Activated naive CD8-positive, alpha-beta T cell treated with anti-CD3 and anti-CD28 coated beads, Interleukin-2, amount 50 U/mL, for 24 hours (primary cell): ENCODE measurements at regions not wholly inside any gene's neighbourhood (a gene's known extent, or its start where the extent isn't known, plus 50 kb on each side); places are given as distances from the start of the nearest gene placed in this dataset.

ENCODE experiments used
- ATAC-seq: fragments of 150-1000 bp; cut with Tn5 transposase; one replicate; pipeline ENCODE4 v1.10.0; 2021
- DNase-seq: peaks from one replicate; pipeline ENCODE4 v3.0.0; 2021
- H3K27ac Mint-ChIP-seq: one replicate; pipeline ENCODE4 v1.8.0; 2021; ENCODE audit warnings: mild to moderate bottlenecking, mixed read lengths
- H3K27me3 Mint-ChIP-seq: one replicate; pipeline ENCODE4 v1.8.0; 2021; ENCODE audit warnings: mixed read lengths
- H3K36me3 Mint-ChIP-seq: one replicate; pipeline ENCODE4 v1.8.0; 2021; ENCODE audit warnings: low read depth, mixed read lengths
- H3K4me1 Mint-ChIP-seq: one replicate; pipeline ENCODE4 v1.8.0; 2021; ENCODE audit warnings: mixed read lengths
- H3K4me3 Mint-ChIP-seq: one replicate; pipeline ENCODE4 v1.8.0; 2021; ENCODE audit warnings: mild to moderate bottlenecking, moderate library complexity, mixed read lengths
- H3K9me3 Mint-ChIP-seq: one replicate; pipeline ENCODE4 v1.8.0; 2021; ENCODE audit warnings: mixed read lengths

DNA sequence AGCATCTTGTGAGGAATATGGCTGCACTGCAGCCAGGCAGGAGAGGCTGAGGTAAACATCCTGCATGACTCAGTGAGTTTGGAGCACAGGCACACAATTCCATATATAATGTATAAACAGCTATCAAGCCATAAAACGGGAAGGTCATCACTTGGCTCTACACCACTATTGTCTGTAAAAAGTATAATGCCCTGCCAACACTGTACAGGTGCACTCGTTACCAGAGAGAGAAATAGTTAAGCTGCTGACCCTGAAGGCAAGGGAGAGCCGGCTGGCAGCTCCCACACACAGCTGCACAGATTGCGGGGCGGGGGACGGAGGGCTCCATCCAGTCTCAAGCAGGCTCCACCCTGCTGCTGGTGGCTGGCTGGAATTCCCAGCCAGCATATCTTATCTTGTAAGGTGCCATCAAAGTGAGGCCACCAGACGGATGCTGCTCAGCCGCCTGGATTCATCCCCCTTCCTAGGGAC, 668.1 kb downstream of the SLITRK5 start:
- H3K4me1 Mint-ChIP-seq: no peaks in the 10 kb centered on the region
- H3K4me3 Mint-ChIP-seq: no peak overlapping the region
- peaks cover 20% of the 10 kb centered on the region for H3K9me3 Mint-ChIP-seq
- H3K27me3 Mint-ChIP-seq: no peaks in the 10 kb centered on the region
- no peaks in the 10 kb centered on the region for H3K36me3 Mint-ChIP-seq
- no peak overlapping the region for H3K27ac Mint-ChIP-seq
- no peak for ATAC-seq
- DNase-seq: no peak

DNA sequence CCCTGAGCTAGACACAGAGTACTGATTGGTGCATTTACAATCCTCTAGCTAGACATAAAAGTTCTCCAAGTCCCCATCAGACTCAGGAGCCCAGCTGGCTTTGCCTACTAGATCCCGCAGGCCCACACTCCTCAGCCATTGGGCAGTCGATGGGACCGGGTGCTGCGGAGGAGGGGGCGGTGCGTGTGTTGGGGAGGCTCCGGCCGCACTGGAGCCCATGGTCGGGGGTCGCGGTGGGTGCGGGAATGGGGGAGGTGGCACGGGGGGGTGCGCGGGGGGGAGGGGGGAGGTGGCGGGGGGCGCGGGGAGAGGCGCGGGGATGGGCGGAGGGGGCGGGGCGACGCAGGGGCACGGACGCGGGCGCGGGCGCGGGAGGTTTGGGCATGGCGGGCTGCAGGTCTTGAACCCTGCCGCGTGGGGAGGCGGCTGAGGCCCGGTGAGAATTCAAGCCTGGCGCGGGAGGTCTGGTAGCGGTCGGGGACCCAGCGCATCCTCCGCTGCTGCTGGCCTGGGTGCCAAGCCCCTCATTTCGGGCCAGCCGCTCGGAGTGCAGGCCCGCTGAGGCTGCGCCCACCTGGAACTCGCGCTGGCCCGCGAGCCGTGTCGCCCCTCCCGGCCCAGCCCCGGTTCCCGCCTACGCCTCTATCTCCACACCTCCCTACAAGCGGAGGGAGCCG, 674.1 kb downstream of the SLITRK5 start:
- ATAC-seq (no peak), DNase-seq (no peak)
- H3K4me3 Mint-ChIP-seq: no peak overlapping the region
- no peaks in the 10 kb centered on the region for H3K36me3 Mint-ChIP-seq
- H3K9me3 Mint-ChIP-seq: peaks cover 19% of the 10 kb centered on the region
- H3K27me3 Mint-ChIP-seq: no peaks in the 10 kb centered on the region
- no peak overlapping the region for H3K27ac Mint-ChIP-seq
- no peaks in the 10 kb centered on the region for H3K4me1 Mint-ChIP-seq

DNA sequence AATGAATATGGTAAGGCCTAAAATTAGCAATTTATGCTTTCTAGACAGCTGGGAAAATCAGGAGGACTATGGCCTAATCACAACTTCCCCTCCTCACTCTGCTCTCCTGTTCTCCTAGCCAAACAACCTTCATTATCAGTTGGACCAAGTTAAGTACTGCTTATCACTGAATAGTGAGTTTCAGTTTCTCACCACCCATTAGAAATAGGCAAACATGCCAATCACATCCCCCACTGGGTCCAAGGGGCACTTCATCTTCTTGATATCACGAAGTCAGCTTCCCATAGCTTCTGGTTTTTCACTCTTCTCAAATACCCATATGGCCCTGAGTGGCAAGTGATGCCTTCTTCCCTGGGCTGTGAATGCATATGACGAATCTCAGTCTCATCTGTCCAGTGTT, 689.6 kb downstream of the SLITRK5 start:
- Mint-ChIP-seq H3K4me3 (no peak overlapping the region), H3K36me3 (no peaks in the 10 kb centered on the region), H3K9me3 (peaks cover 8% of the 10 kb centered on the region), H3K27ac (no peak overlapping the region), H3K4me1 (no peaks in the 10 kb centered on the region), H3K27me3 (no peaks in the 10 kb centered on the region)
- ATAC-seq (no peak), DNase-seq (no peak)

DNA sequence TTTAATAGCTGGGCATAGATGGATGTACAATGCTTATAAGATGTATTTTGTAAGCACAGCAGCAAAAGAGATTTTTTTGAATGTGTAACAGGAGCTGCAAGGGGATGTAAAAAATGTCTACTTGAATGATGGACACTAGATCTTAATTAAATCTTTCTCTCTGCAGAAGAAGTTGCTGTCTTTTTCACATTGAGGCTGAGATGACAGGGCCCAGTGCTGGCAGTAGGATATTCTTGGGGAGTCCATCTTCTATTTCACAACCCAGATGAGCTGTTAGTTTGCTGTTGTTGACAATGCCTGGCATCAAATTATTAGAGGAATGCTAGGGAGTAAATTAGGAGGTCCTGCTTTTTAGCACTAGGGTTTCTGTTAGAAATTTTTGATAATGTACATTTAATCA, 698.7 kb downstream of the SLITRK5 start:
- no peak overlapping the region for H3K27ac Mint-ChIP-seq
- no peak overlapping the region for H3K4me3 Mint-ChIP-seq
- no peaks in the 10 kb centered on the region for H3K4me1 Mint-ChIP-seq
- no peaks in the 10 kb centered on the region for H3K27me3 Mint-ChIP-seq
- no peaks in the 10 kb centered on the region for H3K9me3 Mint-ChIP-seq
- H3K36me3 Mint-ChIP-seq: no peaks in the 10 kb centered on the region
- DNase-seq: no peak
- ATAC-seq: no peak

DNA sequence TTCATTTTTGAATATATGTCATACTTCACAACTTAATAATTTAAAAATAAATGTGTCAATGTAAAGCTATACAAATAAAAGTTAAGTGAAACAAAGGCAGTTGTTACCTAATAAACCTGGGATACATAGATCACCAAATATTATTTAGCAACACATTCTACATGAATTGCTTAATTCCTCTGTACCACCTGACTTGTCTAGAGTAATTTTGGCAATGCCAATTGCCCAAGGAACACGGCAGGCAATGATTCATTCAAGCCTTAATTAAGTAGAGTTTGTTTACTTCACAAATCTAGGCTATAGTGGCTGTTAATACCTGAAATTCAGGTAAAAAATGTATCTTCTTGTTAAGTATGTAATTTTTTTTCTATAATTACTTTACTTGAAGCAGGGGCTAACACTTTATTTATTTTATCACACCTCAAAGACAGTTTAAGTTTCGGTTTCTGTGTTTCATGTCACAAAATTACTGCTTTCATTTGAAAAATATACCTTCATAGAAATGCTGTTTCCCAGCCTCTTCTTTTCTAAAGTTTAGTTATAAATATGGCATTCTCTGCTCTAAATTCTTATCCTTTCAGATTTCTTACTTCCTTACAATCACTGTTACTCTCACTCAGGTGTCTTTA, 705.7 kb downstream of the SLITRK5 start:
- Mint-ChIP-seq H3K9me3 (no peaks in the 10 kb centered on the region), H3K27ac (no peak overlapping the region), H3K36me3 (no peaks in the 10 kb centered on the region), H3K27me3 (no peaks in the 10 kb centered on the region), H3K4me1 (no peaks in the 10 kb centered on the region), H3K4me3 (no peak overlapping the region)
- ATAC-seq (no peak), DNase-seq (no peak)

DNA sequence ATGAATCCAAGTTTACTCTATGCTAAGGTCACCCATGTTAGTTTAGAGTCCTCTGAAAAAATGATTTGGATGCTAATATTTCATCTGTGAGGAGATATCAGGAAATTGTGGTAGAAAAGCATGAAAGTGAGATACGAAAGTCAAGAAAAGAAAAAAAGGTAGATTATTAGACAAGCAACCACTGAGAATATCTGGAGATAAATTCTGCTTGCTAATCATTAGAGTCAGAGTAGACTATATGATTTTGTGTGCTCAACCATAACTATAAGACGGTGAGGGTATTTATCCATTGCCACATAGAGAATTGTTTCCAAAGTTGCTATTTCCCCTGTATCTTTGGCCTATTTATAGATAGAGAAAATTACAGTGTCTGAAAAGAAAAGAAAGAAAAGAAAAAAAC, 706.7 kb downstream of the SLITRK5 start:
- H3K27me3 Mint-ChIP-seq: no peaks in the 10 kb centered on the region
- H3K27ac Mint-ChIP-seq: no peak overlapping the region
- H3K4me3 Mint-ChIP-seq: no peak overlapping the region
- DNase-seq (no peak), ATAC-seq (no peak)
- H3K4me1 Mint-ChIP-seq: no peaks in the 10 kb centered on the region
- H3K36me3 Mint-ChIP-seq: no peaks in the 10 kb centered on the region
- H3K9me3 Mint-ChIP-seq: no peaks in the 10 kb centered on the region

DNA sequence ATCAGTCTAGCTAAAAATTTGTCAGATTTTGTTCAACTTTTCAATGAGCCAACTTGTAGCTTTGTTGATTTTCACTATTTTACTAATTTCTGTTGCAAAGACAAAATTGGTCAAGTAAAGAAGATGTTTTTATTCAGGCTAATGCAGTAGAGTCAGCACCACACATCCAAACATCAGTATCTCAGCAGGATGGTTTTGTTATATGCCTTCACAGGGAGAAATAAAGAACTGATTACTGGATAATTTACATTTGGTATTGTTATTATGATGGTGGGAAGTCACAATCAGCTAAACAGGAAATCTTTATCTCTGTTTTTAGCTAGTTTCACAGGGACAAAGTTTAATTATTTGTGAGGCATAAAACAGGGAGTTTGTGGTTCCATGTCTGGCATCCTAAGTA, 713.4 kb downstream of the SLITRK5 start:
- ATAC-seq (no peak), DNase-seq (no peak)
- no peak overlapping the region for H3K4me3 Mint-ChIP-seq
- H3K9me3 Mint-ChIP-seq: peaks cover 24% of the 10 kb centered on the region
- no peaks in the 10 kb centered on the region for H3K27me3 Mint-ChIP-seq
- no peaks in the 10 kb centered on the region for H3K4me1 Mint-ChIP-seq
- no peak overlapping the region for H3K27ac Mint-ChIP-seq
- H3K36me3 Mint-ChIP-seq: no peaks in the 10 kb centered on the region

DNA sequence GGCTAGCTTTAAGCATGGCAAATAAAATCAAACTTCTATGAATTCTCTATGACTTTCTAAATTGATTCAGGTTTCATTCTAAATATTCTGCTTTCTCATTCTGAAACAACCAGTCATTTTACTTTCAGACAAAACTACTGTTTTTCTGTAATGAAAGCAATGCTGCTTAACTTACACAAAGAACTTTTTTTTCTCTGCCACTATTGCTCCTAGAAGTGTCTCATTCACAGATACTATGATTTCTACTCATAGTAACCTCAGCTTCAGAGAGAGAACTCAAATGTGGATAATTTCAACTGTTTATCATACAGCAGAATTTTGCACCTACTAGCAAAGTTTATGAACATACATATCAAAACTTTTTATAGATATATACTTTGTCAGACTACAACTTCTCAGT, 724.6 kb downstream of the SLITRK5 start:
- H3K4me3 Mint-ChIP-seq: no peak overlapping the region
- no peaks in the 10 kb centered on the region for H3K4me1 Mint-ChIP-seq
- peaks cover 4% of the 10 kb centered on the region for H3K9me3 Mint-ChIP-seq
- ATAC-seq (no peak), DNase-seq (no peak)
- H3K36me3 Mint-ChIP-seq: no peaks in the 10 kb centered on the region
- no peaks in the 10 kb centered on the region for H3K27me3 Mint-ChIP-seq
- H3K27ac Mint-ChIP-seq: no peak overlapping the region

DNA sequence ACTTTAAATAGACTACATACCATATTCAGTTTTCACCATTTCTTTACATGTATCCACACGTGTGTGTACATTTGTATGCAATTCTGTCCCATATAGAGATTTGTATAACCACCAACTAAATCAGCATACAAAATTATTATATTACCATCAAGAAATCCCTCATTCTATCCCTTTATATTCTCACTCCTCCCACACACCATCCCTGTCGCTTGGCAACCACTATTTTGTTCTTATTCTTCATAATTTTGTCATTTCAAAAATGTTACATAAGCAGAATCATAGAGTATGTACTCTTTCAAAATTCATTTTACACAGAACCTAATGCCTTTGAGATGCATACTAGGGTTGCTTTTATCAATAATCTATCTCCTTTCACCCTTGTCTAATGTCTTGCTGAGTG, 740.5 kb downstream of the SLITRK5 start:
- ATAC-seq: no peak
- H3K9me3 Mint-ChIP-seq: peaks cover 15% of the 10 kb centered on the region
- H3K36me3 Mint-ChIP-seq: no peaks in the 10 kb centered on the region
- H3K27ac Mint-ChIP-seq: no peak overlapping the region
- no peak for DNase-seq
- H3K4me1 Mint-ChIP-seq: no peaks in the 10 kb centered on the region
- H3K4me3 Mint-ChIP-seq: no peak overlapping the region
- no peaks in the 10 kb centered on the region for H3K27me3 Mint-ChIP-seq

DNA sequence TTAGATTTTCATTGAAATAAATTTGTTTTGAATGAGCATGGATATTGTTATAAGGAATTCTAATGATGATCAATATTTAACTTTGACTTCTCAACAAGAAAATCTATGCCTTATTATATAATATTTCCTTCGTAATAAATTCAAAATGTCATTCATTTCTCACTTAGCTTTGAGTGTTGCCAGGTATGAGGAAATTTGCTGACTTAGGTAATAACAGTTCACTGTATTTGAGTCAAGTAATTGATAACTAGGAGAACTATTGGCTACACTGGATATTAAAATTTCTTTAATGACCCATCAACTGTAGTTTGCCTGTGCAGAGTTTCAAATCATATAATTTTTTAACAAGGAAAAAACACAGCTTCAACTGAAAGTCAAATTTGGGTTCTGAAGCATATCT, 746.6 kb downstream of the SLITRK5 start:
- Mint-ChIP-seq H3K9me3 (peaks cover 9% of the 10 kb centered on the region), H3K4me3 (no peak overlapping the region), H3K36me3 (no peaks in the 10 kb centered on the region), H3K4me1 (no peaks in the 10 kb centered on the region), H3K27ac (no peak overlapping the region), H3K27me3 (no peaks in the 10 kb centered on the region)
- DNase-seq: no peak
- ATAC-seq: no peak

DNA sequence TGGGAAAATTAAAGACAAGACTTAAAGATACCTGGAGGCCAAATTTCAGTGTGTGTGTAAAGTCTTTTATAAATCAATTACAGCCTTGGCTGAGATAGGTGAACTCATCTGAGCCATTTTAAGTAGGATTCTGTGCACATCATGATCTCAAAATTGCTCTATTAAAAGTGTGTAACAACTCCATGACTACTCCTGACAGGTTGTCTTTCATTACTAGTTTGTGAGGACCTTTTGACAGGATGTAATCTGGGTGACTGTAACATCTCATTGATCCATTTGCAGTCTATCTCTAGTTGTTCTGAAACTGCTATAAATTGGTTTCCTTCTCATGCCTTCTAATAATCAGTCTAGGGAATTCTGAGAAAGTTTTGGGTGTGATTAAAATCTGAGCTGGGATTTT, 753.3 kb downstream of the SLITRK5 start:
- Mint-ChIP-seq H3K4me3 (no peak overlapping the region), H3K27ac (no peak overlapping the region), H3K27me3 (no peaks in the 10 kb centered on the region), H3K9me3 (no peaks in the 10 kb centered on the region), H3K4me1 (no peaks in the 10 kb centered on the region), H3K36me3 (no peaks in the 10 kb centered on the region)
- no peak for DNase-seq
- ATAC-seq: no peak

DNA sequence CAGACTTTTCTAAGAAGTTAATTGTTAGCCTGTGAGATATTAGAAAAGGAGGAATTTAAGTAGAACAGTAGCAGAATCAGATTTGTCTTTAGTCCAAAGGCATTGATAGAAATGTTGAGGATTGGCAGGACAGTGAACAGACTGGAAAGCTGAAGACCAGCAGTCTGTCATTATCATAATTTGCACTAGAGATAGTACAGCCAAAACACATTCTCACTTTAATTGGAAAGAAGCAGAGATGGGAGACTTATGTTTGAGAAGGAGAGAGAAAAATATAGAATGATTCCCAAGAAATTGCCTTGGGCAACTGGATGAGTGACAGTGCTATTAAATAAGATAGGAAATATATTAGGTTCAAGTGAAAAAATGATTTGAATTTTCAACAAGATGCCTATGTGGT, 755.5 kb downstream of the SLITRK5 start:
- Mint-ChIP-seq H3K9me3 (peaks cover under 1% of the 10 kb centered on the region), H3K4me1 (peaks cover 2% of the 10 kb centered on the region), H3K27me3 (no peaks in the 10 kb centered on the region), H3K36me3 (no peaks in the 10 kb centered on the region), H3K4me3 (no peak overlapping the region), H3K27ac (no peak overlapping the region)
- DNase-seq (no peak), ATAC-seq (no peak)

DNA sequence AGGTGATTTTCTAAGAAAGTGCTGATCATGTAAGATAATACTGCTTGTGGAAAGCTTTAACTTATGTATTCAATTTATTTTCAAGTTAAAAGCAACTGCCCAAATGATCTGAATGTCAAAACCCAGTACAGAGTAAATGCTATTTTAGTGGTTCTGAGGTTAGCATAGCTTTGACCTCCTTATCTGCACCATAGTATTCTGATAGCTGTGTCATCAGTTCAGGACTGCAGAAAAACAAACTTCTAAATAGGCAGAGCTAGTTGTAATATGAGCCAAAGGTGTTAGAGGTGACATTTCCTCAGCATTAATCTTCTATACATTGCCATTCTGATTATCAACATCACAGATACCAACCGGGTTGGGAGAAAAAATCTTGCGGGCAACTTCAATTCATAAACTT, 758.7 kb downstream of the SLITRK5 start:
- H3K36me3 Mint-ChIP-seq: no peaks in the 10 kb centered on the region
- no peak overlapping the region for H3K27ac Mint-ChIP-seq
- H3K4me3 Mint-ChIP-seq: no peak overlapping the region
- ATAC-seq (no peak), DNase-seq (no peak)
- H3K9me3 Mint-ChIP-seq: peaks cover 10% of the 10 kb centered on the region
- peaks cover 6% of the 10 kb centered on the region for H3K4me1 Mint-ChIP-seq
- no peaks in the 10 kb centered on the region for H3K27me3 Mint-ChIP-seq

DNA sequence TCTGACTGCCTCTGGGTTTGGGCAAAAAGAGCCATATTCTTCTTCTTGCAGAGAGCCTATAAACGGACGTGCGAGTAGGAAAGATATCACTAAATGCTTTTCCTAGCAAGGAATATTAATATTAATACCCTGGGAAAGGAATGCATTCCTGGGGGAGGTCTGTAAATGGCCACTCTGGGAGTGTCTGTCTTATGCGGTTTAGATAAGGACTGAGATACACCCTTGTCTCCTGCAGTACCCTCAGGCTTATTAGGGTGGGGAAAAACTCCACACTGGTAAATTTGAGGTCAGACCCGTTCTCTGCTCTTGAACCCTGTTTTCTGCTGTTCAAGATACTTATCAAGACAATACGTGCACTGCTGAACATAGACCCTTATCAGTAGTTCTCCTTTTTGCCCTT, 763.8 kb downstream of the SLITRK5 start:
- peaks cover 25% of the 10 kb centered on the region for H3K9me3 Mint-ChIP-seq
- H3K27me3 Mint-ChIP-seq: no peaks in the 10 kb centered on the region

DNA sequence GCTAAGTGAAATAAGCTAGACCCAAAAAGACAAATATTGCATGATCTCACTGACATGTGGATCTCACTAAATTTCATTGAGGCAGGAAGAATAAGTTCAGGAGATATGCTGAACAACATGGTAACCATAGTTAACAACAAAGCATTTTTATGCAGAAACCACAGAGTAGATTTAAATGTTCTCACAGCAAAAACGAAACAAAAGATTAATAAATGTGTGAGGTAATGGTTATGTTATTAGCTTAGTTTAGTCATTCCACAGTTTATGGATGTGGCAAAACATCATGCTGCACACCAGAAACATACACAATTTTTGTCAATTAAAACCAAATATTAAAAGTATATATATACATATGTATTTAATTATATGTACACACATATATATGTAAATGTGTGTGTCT, 765.8 kb downstream of the SLITRK5 start:
- Mint-ChIP-seq H3K4me1 (peaks cover 1% of the 10 kb centered on the region), H3K27ac (no peak overlapping the region), H3K9me3 (peaks cover 21% of the 10 kb centered on the region), H3K36me3 (no peaks in the 10 kb centered on the region), H3K27me3 (no peaks in the 10 kb centered on the region), H3K4me3 (no peak overlapping the region)
- DNase-seq (no peak), ATAC-seq (no peak)

More for the DNA sequence above, 763.8 kb downstream of the SLITRK5 start:
- no peak for ATAC-seq
- no peak for DNase-seq
- no peak overlapping the region for H3K4me3 Mint-ChIP-seq
- peaks cover 6% of the 10 kb centered on the region for H3K4me1 Mint-ChIP-seq
- no peak overlapping the region for H3K27ac Mint-ChIP-seq
- no peaks in the 10 kb centered on the region for H3K36me3 Mint-ChIP-seq

DNA sequence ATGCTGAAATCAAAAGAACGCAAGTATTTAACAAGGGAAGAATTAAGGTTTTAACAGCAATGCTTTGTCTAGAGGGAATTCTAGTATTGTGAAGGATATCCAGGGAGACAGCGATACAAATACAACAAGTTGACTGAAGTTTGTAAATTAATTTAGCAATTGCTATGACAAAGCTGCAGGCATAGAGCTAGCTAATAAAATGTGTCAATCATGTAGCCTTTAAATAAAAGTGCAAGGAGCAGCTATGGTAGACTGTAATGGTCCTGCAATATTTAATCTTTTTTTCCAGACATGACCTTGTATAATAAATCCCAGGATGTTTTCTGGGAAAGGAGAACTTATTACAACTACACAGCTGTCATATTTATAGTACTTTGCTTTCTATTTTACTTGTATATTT, 779.3 kb downstream of the SLITRK5 start:
- DNase-seq: no peak
- no peaks in the 10 kb centered on the region for H3K4me1 Mint-ChIP-seq
- no peaks in the 10 kb centered on the region for H3K27me3 Mint-ChIP-seq

More for the DNA sequence above, 779.3 kb downstream of the SLITRK5 start:
- Mint-ChIP-seq H3K27ac (no peak overlapping the region), H3K9me3 (peaks cover 4% of the 10 kb centered on the region), H3K36me3 (no peaks in the 10 kb centered on the region), H3K4me3 (no peak overlapping the region)
- ATAC-seq: no peak
